Ecto neural progenitor cell (in vitro differentiated cells): ENCODE measurements at regions not wholly inside any gene's neighbourhood (a gene's known extent, or its start where the extent isn't known, plus 50 kb on each side); places are given as distances from the start of the nearest gene placed in this dataset.
A peak's percentile ranks its signal among the peaks of the same experiment; 100 is the strongest.
"Not testable (repeated sequence)": the region's sequence is repeated elsewhere in the genome, so short reads cannot be mapped to it uniquely, and the experiment has no call there.

Source experiments
- DNase-seq: peaks from one replicate; pipeline ENCODE4 v3.0.0-alpha.2; 2018; ENCODE audit warnings: low spot score

GRCh38 chr9:84054341-84055010, 73.9 kb downstream of the RMI1 start:
- DNase-seq: no peak

- no peak for DNase-seq
Measured at GRCh38 chr9:84057662-84058061, 77.1 kb downstream of the RMI1 start.

- DNase-seq: no peak
Measured at GRCh38 chr9:84059936-84060335, 79.3 kb downstream of the RMI1 start.

GRCh38 chr9:84061613-84062193, 81.1 kb downstream of the RMI1 start:
- no peak for DNase-seq

GRCh38 chr9:84062538-84062937, 81.9 kb downstream of the RMI1 start:
- DNase-seq: no peak

- no peak for DNase-seq
Measured at GRCh38 chr9:84067821-84068220, 87.2 kb downstream of the RMI1 start.

- no peak for DNase-seq
Measured at GRCh38 chr9:84068872-84069271, 88.3 kb downstream of the RMI1 start.

GRCh38 chr9:84070590-84070989, 90.0 kb downstream of the RMI1 start:
- DNase-seq: no peak

- DNase-seq: no peak
Measured at GRCh38 chr9:84072621-84073180, 92.1 kb downstream of the RMI1 start.

GRCh38 chr9:84075004-84075403, 94.4 kb downstream of the RMI1 start:
- DNase-seq: no peak

- DNase-seq: no peak
Measured at GRCh38 chr9:84076384-84076783, 95.8 kb downstream of the RMI1 start.

- DNase-seq: not testable (repeated sequence)
Measured at GRCh38 chr9:84077816-84078215, 97.2 kb downstream of the RMI1 start.

- DNase-seq: no peak
Measured at GRCh38 chr9:84079994-84080393, 99.4 kb downstream of the RMI1 start.

GRCh38 chr9:84101964-84102632, 121.5 kb downstream of the RMI1 start:
- DNase-seq: peak; percentile 50

GRCh38 chr9:84103651-84104377, 123.2 kb downstream of the RMI1 start:
- no peak for DNase-seq

GRCh38 chr9:84107081-84107480, 126.5 kb downstream of the RMI1 start:
- DNase-seq: no peak

- DNase-seq: no peak
Measured at GRCh38 chr9:84107995-84108394, 127.4 kb downstream of the RMI1 start.

- DNase-seq: no peak
Measured at GRCh38 chr9:84111726-84112125, 131.1 kb downstream of the RMI1 start.

GRCh38 chr9:84121991-84122523, 141.5 kb downstream of the RMI1 start:
- DNase-seq: no peak

- no peak for DNase-seq
Measured at GRCh38 chr9:84122572-84122971, 142.0 kb downstream of the RMI1 start.

- DNase-seq: no peak
Measured at GRCh38 chr9:84123648-84124406, 143.2 kb downstream of the RMI1 start.
